ENCODE measurements at regions not wholly inside any gene's neighbourhood (a gene's known extent, or its start where the extent isn't known, plus 50 kb on each side); places are given as distances from the start of the nearest gene placed in this dataset.

DNA sequence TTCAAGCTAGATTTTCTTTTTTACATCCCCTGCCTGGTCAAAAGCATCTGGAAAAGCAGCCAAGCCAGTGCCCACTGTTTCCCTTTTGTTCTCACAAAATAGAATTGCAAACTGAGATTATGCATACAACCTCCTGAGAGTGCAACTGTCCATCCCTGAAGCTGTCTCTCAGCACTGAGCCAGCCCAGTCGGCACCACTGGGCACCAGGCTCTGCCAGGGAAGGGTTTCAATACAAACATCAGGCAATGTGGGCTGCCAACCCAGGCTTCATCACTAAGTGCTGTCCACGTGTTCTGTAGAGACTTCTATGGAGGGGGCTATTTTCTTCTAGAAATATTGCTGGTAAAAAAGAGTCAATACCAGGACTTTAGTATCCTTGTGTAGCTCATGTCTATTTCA lies 356.3 kb upstream of the TBL1XR1 start:
- Mint-ChIP-seq H3K27me3 (ENCODE audit: low read depth) (no peaks in the 10 kb centered on the region), H3K9me3 (peaks cover 3% of the 10 kb centered on the region), H3K36me3 (ENCODE audit: low read depth) (no peaks in the 10 kb centered on the region), H3K27ac (no peak overlapping the region), H3K4me3 (no peak overlapping the region), H3K4me1 (peaks cover 22% of the 10 kb centered on the region)
- TF ChIP-seq, protein P1, sequence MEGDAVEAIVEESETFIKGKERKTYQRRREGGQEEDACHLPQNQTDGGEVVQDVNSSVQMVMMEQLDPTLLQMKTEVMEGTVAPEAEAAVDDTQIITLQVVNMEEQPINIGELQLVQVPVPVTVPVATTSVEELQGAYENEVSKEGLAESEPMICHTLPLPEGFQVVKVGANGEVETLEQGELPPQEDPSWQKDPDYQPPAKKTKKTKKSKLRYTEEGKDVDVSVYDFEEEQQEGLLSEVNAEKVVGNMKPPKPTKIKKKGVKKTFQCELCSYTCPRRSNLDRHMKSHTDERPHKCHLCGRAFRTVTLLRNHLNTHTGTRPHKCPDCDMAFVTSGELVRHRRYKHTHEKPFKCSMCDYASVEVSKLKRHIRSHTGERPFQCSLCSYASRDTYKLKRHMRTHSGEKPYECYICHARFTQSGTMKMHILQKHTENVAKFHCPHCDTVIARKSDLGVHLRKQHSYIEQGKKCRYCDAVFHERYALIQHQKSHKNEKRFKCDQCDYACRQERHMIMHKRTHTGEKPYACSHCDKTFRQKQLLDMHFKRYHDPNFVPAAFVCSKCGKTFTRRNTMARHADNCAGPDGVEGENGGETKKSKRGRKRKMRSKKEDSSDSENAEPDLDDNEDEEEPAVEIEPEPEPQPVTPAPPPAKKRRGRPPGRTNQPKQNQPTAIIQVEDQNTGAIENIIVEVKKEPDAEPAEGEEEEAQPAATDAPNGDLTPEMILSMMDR (IDR thresholded peaks at IDR 0.05; ENCODE audit: unreplicated experiment in 3 of 3) = no peak

DNA sequence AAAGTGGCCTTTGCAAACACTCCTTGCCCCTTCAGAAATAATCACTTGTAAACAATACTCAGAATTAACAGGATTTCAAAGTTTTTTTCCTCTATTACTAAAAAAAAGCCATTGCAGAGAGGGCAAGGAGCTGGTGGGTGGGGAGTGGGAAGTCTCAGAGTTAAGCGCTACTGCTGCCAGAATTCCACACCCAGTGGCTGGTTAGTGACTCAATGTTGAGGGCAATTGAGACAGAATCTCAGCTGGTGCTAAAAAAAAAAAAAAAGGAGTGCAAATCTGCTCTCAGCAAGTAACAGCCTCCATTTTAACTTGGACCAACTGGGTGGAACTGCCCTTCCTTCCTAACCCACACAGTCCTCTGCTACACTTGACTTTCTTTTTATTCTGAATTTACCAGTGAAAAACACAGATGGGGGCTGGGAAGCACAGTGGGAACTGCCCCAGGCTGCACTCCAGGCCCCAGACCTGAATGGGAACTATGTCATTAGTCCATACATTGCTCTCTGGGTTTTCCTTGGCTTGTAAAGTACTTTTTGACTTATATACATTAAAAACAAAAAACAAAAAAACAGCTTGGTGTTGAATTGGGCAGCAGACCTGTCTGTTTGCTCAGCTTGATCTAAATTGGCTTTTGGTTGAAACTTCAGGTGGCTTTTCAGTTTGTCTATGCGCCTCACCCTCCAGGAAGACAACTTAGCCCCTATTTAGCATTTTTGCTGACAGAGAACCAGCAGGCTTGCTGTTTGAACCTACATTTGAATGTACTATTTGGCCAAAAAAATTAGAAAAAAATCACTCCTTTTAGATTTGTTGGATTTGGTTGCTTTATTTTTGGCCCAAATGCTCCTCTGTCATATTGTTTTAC lies 357.8 kb upstream of the TBL1XR1 start:
- H3K4me3 Mint-ChIP-seq = no peak overlapping the region
- peaks cover 4% of the 10 kb centered on the region for H3K27me3 Mint-ChIP-seq (ENCODE audit: low read depth)
- no peaks in the 10 kb centered on the region for H3K36me3 Mint-ChIP-seq (ENCODE audit: low read depth)
- peaks cover 22% of the 10 kb centered on the region for H3K4me1 Mint-ChIP-seq
- no peak overlapping the region for H3K27ac Mint-ChIP-seq
- TF ChIP-seq, protein P1 (IDR thresholded peaks at IDR 0.05; ENCODE audit: unreplicated experiment in 3 of 3) = no peak
- H3K9me3 Mint-ChIP-seq = peaks cover 6% of the 10 kb centered on the region

DNA sequence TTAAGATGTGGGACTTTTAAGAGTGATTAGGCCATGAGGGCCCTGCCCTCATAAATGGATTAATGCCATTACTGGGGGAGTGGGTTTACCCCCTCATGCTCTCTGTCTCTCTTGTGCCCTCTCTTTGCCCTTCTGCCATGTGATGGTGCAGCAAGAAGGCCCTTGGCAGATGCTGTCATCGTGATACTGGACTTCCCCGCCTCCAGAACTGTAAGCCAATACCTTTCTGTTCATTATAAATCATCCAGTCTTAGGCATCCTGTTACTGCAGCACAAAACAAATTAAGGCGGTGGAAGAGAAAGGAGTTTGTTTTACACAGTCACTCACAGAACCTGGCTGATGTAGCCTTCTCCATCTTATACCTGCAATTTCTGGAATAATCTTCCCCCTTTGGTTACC lies 360.3 kb upstream of the TBL1XR1 start:
- Mint-ChIP-seq H3K27ac (no peak overlapping the region), H3K4me3 (no peak overlapping the region), H3K27me3 (ENCODE audit: low read depth) (peaks cover 4% of the 10 kb centered on the region), H3K36me3 (ENCODE audit: low read depth) (no peaks in the 10 kb centered on the region), H3K4me1 (peaks cover 27% of the 10 kb centered on the region), H3K9me3 (peaks cover 6% of the 10 kb centered on the region)
- TF ChIP-seq, protein P1 (IDR thresholded peaks at IDR 0.05; ENCODE audit: unreplicated experiment in 3 of 3) = no peak

DNA sequence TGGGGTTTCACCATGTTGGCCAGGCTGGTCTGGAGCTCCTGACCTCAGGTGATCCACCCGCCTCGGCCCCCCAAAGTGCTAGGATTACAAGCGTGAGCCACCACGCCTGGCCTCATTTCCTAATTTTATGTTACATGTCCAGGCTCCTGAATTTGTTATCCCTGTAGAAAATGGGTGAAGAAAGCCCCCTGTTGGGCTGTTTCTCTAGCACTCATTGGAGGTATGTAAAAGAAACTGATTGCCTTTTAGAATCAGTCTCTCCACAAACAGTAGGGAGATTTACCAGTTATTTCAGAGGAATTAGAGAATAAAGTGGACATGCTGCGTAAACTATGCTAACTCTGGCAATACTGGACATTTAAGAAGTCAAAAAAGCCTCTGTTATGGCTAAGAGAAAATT lies 364.1 kb upstream of the TBL1XR1 start:
- Mint-ChIP-seq H3K9me3 (peaks cover 6% of the 10 kb centered on the region), H3K36me3 (ENCODE audit: low read depth) (no peaks in the 10 kb centered on the region), H3K4me1 (peaks cover 34% of the 10 kb centered on the region), H3K27me3 (ENCODE audit: low read depth) (peaks cover 4% of the 10 kb centered on the region), H3K4me3 (no peak overlapping the region), H3K27ac (no peak overlapping the region)
- TF ChIP-seq, protein P1 (IDR thresholded peaks at IDR 0.05; ENCODE audit: unreplicated experiment in 3 of 3) = no peak

DNA sequence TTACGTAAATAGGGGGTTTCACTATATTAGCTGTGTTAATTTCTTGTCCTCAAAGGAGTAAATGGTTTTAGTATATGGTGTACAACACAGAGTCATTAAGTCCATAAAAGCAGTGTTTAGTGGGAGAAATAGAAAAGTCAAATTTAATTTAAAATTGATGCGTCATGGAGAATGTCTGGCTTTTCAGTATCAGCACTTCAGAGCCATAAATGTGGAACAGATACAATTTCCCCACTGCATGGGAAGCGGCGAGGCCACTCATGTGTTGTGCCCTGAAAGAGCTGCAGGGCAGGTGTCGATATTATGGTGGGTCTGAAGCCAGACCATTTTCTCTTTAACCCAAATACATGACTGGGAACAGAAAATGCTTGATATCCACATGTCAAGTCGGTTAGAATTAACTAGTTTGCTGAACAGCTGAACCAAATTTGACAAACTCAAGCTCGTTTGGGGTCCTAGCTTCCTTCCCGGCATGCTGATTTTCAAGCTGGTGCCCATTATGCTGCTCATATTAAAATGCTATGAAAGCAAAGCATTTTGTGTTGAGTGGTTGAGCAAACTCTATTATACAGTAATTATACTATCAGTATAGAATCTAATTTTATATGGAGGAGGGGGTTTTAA lies 364.6 kb upstream of the TBL1XR1 start:
- Mint-ChIP-seq H3K27me3 (ENCODE audit: low read depth) (peaks cover 4% of the 10 kb centered on the region), H3K27ac (no peak overlapping the region)

More for the DNA sequence above, 364.6 kb upstream of the TBL1XR1 start:
- no peaks in the 10 kb centered on the region for H3K36me3 Mint-ChIP-seq (ENCODE audit: low read depth)
- H3K4me3 Mint-ChIP-seq = no peak overlapping the region
- TF ChIP-seq, protein P1 (IDR thresholded peaks at IDR 0.05; ENCODE audit: unreplicated experiment in 3 of 3) = no peak
- peaks cover 29% of the 10 kb centered on the region for H3K4me1 Mint-ChIP-seq
- H3K9me3 Mint-ChIP-seq = peaks cover 6% of the 10 kb centered on the region

Data from nephron (organoid).